ENCODE measurements at regions not wholly inside any gene's neighbourhood (a gene's known extent, or its start where the extent isn't known, plus 50 kb on each side); places are given as distances from the start of the nearest gene placed in this dataset.

- no peak for TF ChIP-seq POLR2A (IDR thresholded peaks at IDR 0.05)
- TF ChIP-seq, protein P1, sequence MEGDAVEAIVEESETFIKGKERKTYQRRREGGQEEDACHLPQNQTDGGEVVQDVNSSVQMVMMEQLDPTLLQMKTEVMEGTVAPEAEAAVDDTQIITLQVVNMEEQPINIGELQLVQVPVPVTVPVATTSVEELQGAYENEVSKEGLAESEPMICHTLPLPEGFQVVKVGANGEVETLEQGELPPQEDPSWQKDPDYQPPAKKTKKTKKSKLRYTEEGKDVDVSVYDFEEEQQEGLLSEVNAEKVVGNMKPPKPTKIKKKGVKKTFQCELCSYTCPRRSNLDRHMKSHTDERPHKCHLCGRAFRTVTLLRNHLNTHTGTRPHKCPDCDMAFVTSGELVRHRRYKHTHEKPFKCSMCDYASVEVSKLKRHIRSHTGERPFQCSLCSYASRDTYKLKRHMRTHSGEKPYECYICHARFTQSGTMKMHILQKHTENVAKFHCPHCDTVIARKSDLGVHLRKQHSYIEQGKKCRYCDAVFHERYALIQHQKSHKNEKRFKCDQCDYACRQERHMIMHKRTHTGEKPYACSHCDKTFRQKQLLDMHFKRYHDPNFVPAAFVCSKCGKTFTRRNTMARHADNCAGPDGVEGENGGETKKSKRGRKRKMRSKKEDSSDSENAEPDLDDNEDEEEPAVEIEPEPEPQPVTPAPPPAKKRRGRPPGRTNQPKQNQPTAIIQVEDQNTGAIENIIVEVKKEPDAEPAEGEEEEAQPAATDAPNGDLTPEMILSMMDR (IDR thresholded peaks at IDR 0.05) = no peak
These were observed 174.7 kb downstream of the BMP7 start for GRCh38 chr20:57091748-57092111.

Data from right lobe of liver (tissue), 4 donors.